Endothelial cell (in vitro differentiated cells): ENCODE measurements at regions not wholly inside any gene's neighbourhood (a gene's known extent, or its start where the extent isn't known, plus 50 kb on each side); places are given as distances from the start of the nearest gene placed in this dataset.

Experiments
- DNase-seq: peaks from one replicate; pipeline ENCODE4 v3.0.0; 2021; ENCODE audit warnings: low spot score
- H3K27ac Mint-ChIP-seq: one replicate; pipeline ENCODE4 v1.8.0; 2021; ENCODE audit warnings: mixed read lengths, inconsistent platforms; ENCODE audit not compliant: unreplicated experiment
- H3K27me3 Mint-ChIP-seq: one replicate; pipeline ENCODE4 v1.8.0; 2021; ENCODE audit warnings: mild to moderate bottlenecking, moderate library complexity, mixed read lengths, inconsistent platforms; ENCODE audit not compliant: unreplicated experiment
- H3K36me3 Mint-ChIP-seq: one replicate; pipeline ENCODE4 v1.8.0; 2021; ENCODE audit warnings: mild to moderate bottlenecking, low read depth, mixed read lengths, inconsistent platforms; ENCODE audit not compliant: unreplicated experiment
- H3K4me1 Mint-ChIP-seq: one replicate; pipeline ENCODE4 v1.8.0; 2021; ENCODE audit warnings: mild to moderate bottlenecking, mixed read lengths, inconsistent platforms; ENCODE audit not compliant: unreplicated experiment
- H3K4me3 Mint-ChIP-seq: one replicate; pipeline ENCODE4 v1.8.0; 2021; ENCODE audit warnings: mild to moderate bottlenecking, mixed read lengths, inconsistent platforms; ENCODE audit not compliant: unreplicated experiment
- H3K9me3 Mint-ChIP-seq: one replicate; pipeline ENCODE4 v1.8.0; 2021; ENCODE audit warnings: mixed read lengths, inconsistent platforms; ENCODE audit not compliant: unreplicated experiment
- TF ChIP-seq, protein P1 (sequence below): fragments of 200-600 bp; sonication (generic); IDR thresholded peaks from one replicate; pipeline ENCODE4 v1.5.0; 2021; ENCODE audit warnings: antibody characterized with exemption; ENCODE audit not compliant: unreplicated experiment

DNA sequence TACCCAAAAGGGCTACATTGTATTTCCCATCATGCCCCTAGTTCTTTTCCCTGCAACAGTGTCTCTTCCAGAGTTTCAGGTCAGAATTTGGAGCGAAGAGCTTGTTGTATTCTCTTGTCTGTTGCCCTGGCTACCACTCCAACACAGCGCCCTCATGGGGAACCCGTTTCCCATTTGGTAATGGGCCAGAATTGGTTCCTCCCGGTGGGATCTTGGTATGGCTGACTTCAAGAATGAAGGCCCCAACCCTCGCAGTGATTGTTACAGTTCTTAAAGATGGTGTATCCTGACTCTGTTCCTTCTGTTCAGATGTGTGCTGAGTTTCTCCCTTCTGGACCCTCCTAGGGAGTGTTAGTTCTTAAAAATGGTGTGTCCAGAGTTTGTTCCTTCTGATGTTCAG, 110.5 kb upstream of the ZNF32 start:
- DNase-seq = no peak
- TF ChIP-seq, protein P1, sequence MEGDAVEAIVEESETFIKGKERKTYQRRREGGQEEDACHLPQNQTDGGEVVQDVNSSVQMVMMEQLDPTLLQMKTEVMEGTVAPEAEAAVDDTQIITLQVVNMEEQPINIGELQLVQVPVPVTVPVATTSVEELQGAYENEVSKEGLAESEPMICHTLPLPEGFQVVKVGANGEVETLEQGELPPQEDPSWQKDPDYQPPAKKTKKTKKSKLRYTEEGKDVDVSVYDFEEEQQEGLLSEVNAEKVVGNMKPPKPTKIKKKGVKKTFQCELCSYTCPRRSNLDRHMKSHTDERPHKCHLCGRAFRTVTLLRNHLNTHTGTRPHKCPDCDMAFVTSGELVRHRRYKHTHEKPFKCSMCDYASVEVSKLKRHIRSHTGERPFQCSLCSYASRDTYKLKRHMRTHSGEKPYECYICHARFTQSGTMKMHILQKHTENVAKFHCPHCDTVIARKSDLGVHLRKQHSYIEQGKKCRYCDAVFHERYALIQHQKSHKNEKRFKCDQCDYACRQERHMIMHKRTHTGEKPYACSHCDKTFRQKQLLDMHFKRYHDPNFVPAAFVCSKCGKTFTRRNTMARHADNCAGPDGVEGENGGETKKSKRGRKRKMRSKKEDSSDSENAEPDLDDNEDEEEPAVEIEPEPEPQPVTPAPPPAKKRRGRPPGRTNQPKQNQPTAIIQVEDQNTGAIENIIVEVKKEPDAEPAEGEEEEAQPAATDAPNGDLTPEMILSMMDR = no peak
- Mint-ChIP-seq H3K36me3 (no peaks in the 10 kb centered on the region), H3K27ac (no peak overlapping the region), H3K4me1 (no peaks in the 10 kb centered on the region), H3K9me3 (no peaks in the 10 kb centered on the region), H3K4me3 (no peak overlapping the region), H3K27me3 (no peaks in the 10 kb centered on the region)

DNA sequence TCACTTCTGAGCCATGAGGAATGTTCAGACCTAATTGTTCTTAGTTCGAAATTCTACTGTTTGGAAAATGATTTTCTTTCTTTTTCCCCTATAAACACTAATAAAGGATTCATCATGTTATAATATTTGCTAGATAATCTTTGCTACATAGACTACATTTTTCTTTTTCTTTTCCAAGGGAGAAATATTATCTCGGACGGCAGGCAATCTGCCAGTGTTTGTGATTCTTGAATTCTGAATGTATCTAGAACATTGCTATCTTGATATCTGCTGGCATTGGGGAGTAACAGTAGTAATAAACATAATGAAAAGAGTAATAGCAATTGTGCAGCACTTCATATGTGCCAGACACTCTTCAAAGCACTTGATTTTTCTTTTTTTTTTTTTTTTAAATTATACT, 107.7 kb upstream of the ZNF32 start:
- TF ChIP-seq, protein P1 = no peak
- no peak for DNase-seq
- Mint-ChIP-seq H3K27ac (no peak overlapping the region), H3K4me1 (no peaks in the 10 kb centered on the region), H3K36me3 (no peaks in the 10 kb centered on the region), H3K4me3 (no peak overlapping the region), H3K9me3 (no peaks in the 10 kb centered on the region), H3K27me3 (no peaks in the 10 kb centered on the region)

DNA sequence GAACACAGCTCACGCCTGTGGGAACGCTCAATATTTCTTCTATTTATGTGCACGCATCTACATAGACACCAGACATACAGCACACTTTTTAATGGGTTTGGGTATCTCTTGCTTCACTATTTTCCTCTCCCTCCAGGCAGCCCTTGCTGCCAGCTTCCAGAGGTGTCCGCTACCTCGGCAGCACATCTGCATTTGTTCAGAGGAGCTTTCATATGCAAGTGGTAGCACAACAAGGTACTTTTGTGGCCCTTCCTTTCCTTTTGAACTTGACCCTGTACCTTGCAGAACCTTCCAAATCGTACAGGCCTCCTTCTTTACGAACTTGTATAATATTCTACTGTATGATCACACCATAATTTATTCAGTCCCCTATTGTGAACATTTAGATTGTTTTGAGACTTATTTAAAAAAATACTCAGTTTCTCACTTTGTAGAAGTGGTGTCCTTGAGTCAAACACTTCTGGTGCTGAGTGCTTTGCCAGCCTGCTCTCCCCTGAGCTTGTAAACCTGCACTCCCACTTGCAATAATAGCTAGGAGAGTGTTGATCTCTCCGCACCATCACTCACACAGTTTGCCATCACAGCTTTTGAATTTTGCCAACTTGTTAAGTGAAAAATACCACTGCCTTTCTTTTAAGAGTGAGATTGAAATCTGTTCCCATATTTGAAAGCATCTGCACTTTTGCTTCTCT, 106.0 kb upstream of the ZNF32 start:
- DNase-seq = no peak
- no peaks in the 10 kb centered on the region for H3K36me3 Mint-ChIP-seq

DNA sequence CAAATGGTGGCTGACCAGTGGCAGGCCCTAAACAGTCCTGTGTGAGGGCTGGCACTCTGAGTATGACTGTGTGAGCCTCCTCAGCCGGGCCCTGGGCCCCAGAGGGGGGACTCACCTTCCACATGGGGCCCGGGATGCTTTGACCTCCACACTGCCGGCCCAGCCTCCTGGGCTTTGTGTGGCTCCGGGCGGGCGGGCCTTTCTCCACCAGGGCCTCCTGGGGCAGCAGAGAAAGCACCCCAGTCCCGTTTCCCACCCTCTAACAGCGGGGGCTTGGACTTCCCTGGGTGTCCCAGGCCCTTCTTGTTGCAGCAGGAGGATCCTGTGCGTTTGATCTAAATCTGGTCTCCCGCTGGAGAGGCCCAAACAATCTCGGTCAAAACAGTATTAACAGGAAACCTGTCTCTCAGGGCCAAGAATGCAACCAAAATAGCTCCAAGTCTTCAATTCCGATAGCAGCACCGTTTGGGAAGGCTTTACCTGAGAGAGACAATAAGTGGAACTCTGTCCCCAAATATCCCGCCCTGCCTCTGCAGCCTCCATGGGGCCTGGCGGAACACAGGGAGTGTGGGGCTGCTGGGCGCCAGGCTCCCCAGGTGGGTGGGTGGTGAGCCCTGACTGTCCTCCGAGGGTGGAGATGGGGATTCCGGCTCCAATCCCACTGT, 104.8 kb upstream of the ZNF32 start:
- Mint-ChIP-seq H3K4me1 (no peaks in the 10 kb centered on the region), H3K4me3 (no peak overlapping the region), H3K27me3 (peaks cover 6% of the 10 kb centered on the region), H3K9me3 (peaks cover 5% of the 10 kb centered on the region), H3K27ac (no peak overlapping the region), H3K36me3 (no peaks in the 10 kb centered on the region)
- no peak for DNase-seq
- TF ChIP-seq, protein P1 = no peak

More for the DNA sequence above, 106.0 kb upstream of the ZNF32 start:
- no peaks in the 10 kb centered on the region for H3K4me1 Mint-ChIP-seq
- H3K27ac Mint-ChIP-seq = no peak overlapping the region
- TF ChIP-seq, protein P1 = no peak
- no peaks in the 10 kb centered on the region for H3K27me3 Mint-ChIP-seq
- H3K4me3 Mint-ChIP-seq = no peak overlapping the region
- no peaks in the 10 kb centered on the region for H3K9me3 Mint-ChIP-seq

DNA sequence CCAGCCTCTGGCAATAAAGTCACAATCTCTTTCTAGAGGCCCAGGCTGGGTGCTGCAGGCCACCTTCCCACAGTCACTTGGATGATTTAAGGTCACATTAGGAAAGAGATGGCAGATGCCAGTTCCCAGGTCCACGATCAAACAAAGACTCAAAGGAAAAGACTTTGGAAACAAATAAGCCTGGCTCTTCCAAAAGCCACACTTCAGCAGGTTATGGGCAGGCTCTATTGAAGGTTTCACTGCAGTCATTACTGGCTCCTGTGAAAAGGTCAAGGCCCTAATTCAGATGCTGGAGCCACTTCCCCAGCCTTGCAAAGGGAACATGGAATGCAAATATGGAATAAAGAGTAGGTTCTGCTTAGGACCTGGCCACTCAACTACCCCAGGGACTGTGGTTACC, 104.0 kb upstream of the ZNF32 start:
- TF ChIP-seq, protein P1 = no peak
- Mint-ChIP-seq H3K4me3 (no peak overlapping the region), H3K9me3 (peaks cover 5% of the 10 kb centered on the region), H3K4me1 (no peaks in the 10 kb centered on the region), H3K27ac (no peak overlapping the region), H3K27me3 (peaks cover 6% of the 10 kb centered on the region), H3K36me3 (no peaks in the 10 kb centered on the region)
- no peak for DNase-seq
